Hepatocyte (in vitro differentiated cells): ENCODE measurements at regions not wholly inside any gene's neighbourhood (a gene's known extent, or its start where the extent isn't known, plus 50 kb on each side); places are given as distances from the start of the nearest gene placed in this dataset.

Experiments used
- CTCF ChIP-seq: fragments of 200-600 bp; sonication (generic); IDR thresholded peaks from 2 replicates; pipeline ENCODE4 v1.5.1; 2016; ENCODE audit warnings: antibody characterized with exemption, mild to moderate bottlenecking; ENCODE audit not compliant: poor library complexity
- EZH2 ChIP-seq: fragments of 200-600 bp; sonication (generic); IDR thresholded peaks from 2 replicates; pipeline ENCODE4 v1.6.1; 2016; ENCODE audit warnings: antibody characterized with exemption, mild to moderate bottlenecking, borderline replicate concordance
- EZH2phosphoT487 ChIP-seq: fragments of 200-600 bp; sonication (generic); IDR thresholded peaks from one replicate; pipeline ENCODE4 v1.6.1; 2018; ENCODE audit warnings: antibody characterized with exemption, mild to moderate bottlenecking, low read depth, moderate library complexity; ENCODE audit not compliant: unreplicated experiment, severe bottlenecking

GRCh38 chr20:46833360-46833759, 61.3 kb upstream of the EYA2 start:
- no peak for TF ChIP-seq CTCF
- TF ChIP-seq EZH2 = no peak
- TF ChIP-seq EZH2phosphoT487 = no peak
